ENCODE measurements at regions not wholly inside any gene's neighbourhood (a gene's known extent, or its start where the extent isn't known, plus 50 kb on each side); places are given as distances from the start of the nearest gene placed in this dataset.

GRCh38 chr2:122481717-122482116, 726.3 kb downstream of the TSN start:
- no peak for DNase-seq
- H3K27ac ChIP-seq: no peak overlapping the region
- no peaks in the 10 kb centered on the region for H3K9me3 ChIP-seq
- no peaks in the 10 kb centered on the region for H3K4me1 ChIP-seq
- TF ChIP-seq CTCF (IDR thresholded peaks at IDR 0.05) (no peak), POLR2A (IDR thresholded peaks at IDR 0.05) (no peak)
- no peak overlapping the region for H3K4me3 ChIP-seq
- H3K36me3 ChIP-seq: no peaks in the 10 kb centered on the region
- no peaks in the 10 kb centered on the region for H3K27me3 ChIP-seq

DNA sequence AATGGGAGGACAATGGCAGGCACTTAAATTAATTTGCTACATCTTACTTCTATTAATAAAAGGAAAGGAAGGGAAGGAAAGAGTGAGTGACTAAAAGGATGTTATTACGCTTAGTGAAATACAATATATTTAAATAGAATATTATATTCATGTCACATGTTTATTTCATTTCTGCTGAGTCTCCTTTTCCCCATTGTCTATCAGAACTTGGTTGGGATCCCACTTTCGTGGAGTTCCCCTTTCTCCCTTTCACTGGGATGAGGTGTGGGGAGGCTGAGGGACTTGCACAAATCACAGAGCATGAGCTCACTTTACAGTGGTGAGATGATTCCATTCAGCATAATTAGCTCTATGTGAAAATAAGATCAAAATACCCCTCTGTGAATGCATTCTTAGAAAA, 730.6 kb downstream of the TSN start:
- Histone ChIP-seq H3K4me3 (no peak overlapping the region), H3K36me3 (no peaks in the 10 kb centered on the region), H3K4me1 (no peaks in the 10 kb centered on the region), H3K27me3 (no peaks in the 10 kb centered on the region), H3K27ac (no peak overlapping the region), H3K9me3 (no peaks in the 10 kb centered on the region)
- TF ChIP-seq CTCF (IDR thresholded peaks at IDR 0.05) (no peak), POLR2A (IDR thresholded peaks at IDR 0.05) (no peak)
- no peak for DNase-seq

GRCh38 chr2:122486705-122487415, 731.4 kb downstream of the TSN start:
- no peaks in the 10 kb centered on the region for H3K36me3 ChIP-seq
- no peak overlapping the region for H3K4me3 ChIP-seq
- H3K9me3 ChIP-seq: no peaks in the 10 kb centered on the region
- no peaks in the 10 kb centered on the region for H3K27me3 ChIP-seq
- TF ChIP-seq CTCF (IDR thresholded peaks at IDR 0.05) (no peak), POLR2A (IDR thresholded peaks at IDR 0.05) (no peak)
- no peak overlapping the region for H3K27ac ChIP-seq
- DNase-seq: no peak
- no peaks in the 10 kb centered on the region for H3K4me1 ChIP-seq

DNA sequence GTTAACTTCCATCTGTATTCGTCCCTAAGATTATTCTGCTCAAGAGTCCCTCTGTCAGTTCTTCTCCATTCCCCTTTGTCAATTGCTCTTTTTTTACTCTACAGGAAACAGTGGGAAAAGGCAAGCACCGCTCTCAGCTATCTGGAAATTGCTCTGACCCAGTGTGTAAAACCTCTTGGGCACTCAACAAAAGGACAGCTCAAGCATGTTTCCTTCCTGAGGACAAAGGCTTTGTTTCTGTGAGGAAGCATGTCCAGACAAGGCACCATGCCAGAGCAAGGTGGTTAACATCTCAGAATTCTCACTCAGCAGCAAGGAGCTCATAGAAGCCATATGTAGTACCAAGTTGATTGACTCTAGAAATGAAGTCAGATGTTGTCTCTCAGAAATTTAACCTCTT, 735.6 kb downstream of the TSN start:
- H3K9me3 ChIP-seq: no peaks in the 10 kb centered on the region
- no peak overlapping the region for H3K27ac ChIP-seq
- TF ChIP-seq POLR2A (IDR thresholded peaks at IDR 0.05) (no peak), CTCF (IDR thresholded peaks at IDR 0.05) (no peak)
- no peaks in the 10 kb centered on the region for H3K36me3 ChIP-seq
- H3K4me1 ChIP-seq: no peaks in the 10 kb centered on the region
- no peak for DNase-seq
- no peak overlapping the region for H3K4me3 ChIP-seq
- no peaks in the 10 kb centered on the region for H3K27me3 ChIP-seq

- no peak overlapping the region for H3K27ac ChIP-seq
- no peak overlapping the region for H3K4me3 ChIP-seq
- H3K36me3 ChIP-seq: no peaks in the 10 kb centered on the region
- H3K4me1 ChIP-seq: no peaks in the 10 kb centered on the region
- H3K27me3 ChIP-seq: no peaks in the 10 kb centered on the region
- DNase-seq: no peak
- TF ChIP-seq CTCF (IDR thresholded peaks at IDR 0.05) (no peak), POLR2A (IDR thresholded peaks at IDR 0.05) (no peak)
- H3K9me3 ChIP-seq: no peaks in the 10 kb centered on the region
Measured at GRCh38 chr2:122500316-122501105, 745.1 kb downstream of the TSN start.

Measured in Peyer's patch (tissue), 4 donors.